Gastroesophageal sphincter (tissue), 3 donors: ENCODE measurements at regions not wholly inside any gene's neighbourhood (a gene's known extent, or its start where the extent isn't known, plus 50 kb on each side); places are given as distances from the start of the nearest gene placed in this dataset.

Source experiments
- CTCF ChIP-seq, 4 experiments: fragments of 200-600 bp in 2 of 4; fragments of 450-650 bp in 2 of 4; sonication (generic) in 1 of 4; IDR thresholded peaks; one replicate each; pipeline ENCODE4 v1.5.1; 2017 to 2019; ENCODE audit warnings: antibody characterized with exemption in 4 of 4, mild to moderate bottlenecking in 2 of 4, moderate library complexity in 2 of 4
- POLR2A ChIP-seq, 2 donors: fragments of 450-650 bp; IDR thresholded peaks; one replicate each; pipeline ENCODE4 v1.6.1; 2017; ENCODE audit warnings: antibody characterized with exemption in 2 of 2, mild to moderate bottlenecking in 2 of 2, moderate library complexity in 1 of 2
- POLR2AphosphoS5 ChIP-seq: sonication (generic); formaldehyde crosslinking; IDR thresholded peaks from one replicate; pipeline ENCODE4 v1.6.1; 2017; ENCODE audit warnings: antibody characterized with exemption

- no peak for TF ChIP-seq CTCF (IDR thresholded peaks at IDR 0.05)
- TF ChIP-seq POLR2A (IDR thresholded peaks at IDR 0.05): no peak
- TF ChIP-seq POLR2AphosphoS5: no peak
Observed at GRCh38 chr20:54398814-54399213, 76.6 kb upstream of the DOK5 start.
